AG09319 (cell line): ENCODE measurements at regions not wholly inside any gene's neighbourhood (a gene's known extent, or its start where the extent isn't known, plus 50 kb on each side); places are given as distances from the start of the nearest gene placed in this dataset.

Experiments used
- DNase-seq: peaks from one replicate; pipeline ENCODE4 v3.0.0-alpha.2; 2010; ENCODE audit warnings: low read depth; ENCODE audit errors: extremely low read depth
- CTCF ChIP-seq: IDR thresholded peaks from 2 replicates; pipeline ENCODE4 v1.5.1; 2011; ENCODE audit warnings: low read depth, mild to moderate bottlenecking, inconsistent platforms, low read length, moderate library complexity

- TF ChIP-seq CTCF: no peak
- no peak for DNase-seq
Observed at GRCh38 chr4:83724485-83725335, 188.8 kb downstream of the GPAT3 start.

DNA sequence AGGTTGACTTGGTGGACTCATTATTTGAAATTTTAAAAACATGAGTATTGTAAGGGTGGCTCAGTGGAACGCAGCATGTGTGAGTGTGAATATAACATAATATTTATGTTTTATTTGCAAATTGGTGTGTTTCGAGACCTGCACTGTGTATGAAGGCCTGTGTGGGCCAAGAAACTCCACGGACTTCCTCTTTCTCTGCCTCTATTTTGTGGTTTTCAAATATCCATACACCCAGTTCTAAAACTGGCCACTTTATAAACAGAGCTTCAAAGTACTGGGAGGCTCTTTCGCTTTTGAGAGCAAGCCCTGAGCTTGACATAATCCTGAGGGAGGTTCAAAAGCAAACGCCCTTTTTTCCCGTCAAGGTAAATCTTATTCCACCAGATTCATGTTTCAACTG lies 187.7 kb downstream of the GPAT3 start:
- no peak for DNase-seq
- TF ChIP-seq CTCF: no peak

- no peak for DNase-seq
- no peak for TF ChIP-seq CTCF
Observed at GRCh38 chr4:83722730-83723269, 186.9 kb downstream of the GPAT3 start.

- TF ChIP-seq CTCF: no peak
- DNase-seq: no peak
Observed at GRCh38 chr4:83716874-83717273, 181.0 kb downstream of the GPAT3 start.

GRCh38 chr4:83712890-83713289 lies 177.0 kb downstream of the GPAT3 start:
- no peak for DNase-seq
- TF ChIP-seq CTCF: no peak

- no peak for TF ChIP-seq CTCF
- no peak for DNase-seq
Observed at GRCh38 chr4:83709627-83710026, 173.7 kb downstream of the GPAT3 start.

DNA sequence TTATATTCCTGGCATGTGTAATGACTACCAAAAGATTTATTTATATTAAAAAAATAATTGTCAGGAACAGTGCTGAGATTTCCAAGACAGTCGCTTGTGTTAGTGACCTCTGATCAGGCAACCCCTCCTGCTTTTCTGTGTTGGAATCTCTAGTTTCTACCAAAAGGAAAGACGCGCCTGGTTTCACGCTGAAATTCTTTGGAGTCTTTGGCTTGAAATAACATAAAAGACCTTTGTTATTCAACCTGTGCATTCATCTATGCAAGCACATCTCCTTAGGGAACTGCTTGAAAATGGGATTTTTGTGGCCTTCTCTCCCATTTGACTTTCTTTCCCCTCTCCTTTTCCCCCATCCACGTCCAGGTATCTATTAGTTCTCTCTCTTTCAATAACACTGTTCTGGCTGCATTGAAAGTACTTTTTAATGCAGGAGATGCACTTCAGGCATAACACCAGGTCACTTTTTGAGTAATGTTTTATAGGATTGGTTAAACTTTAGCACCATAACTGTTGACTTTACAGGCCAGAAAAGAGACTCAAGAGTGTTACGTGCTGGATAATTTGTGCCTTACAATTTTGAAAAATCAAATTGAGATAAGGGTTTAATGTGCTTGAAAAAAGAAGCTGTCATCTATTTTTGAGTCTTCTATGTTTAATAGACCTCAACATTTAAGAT lies 172.7 kb downstream of the GPAT3 start:
- no peak for DNase-seq
- TF ChIP-seq CTCF: no peak
